ENCODE measurements at regions not wholly inside any gene's neighbourhood (a gene's known extent, or its start where the extent isn't known, plus 50 kb on each side); places are given as distances from the start of the nearest gene placed in this dataset.

DNA sequence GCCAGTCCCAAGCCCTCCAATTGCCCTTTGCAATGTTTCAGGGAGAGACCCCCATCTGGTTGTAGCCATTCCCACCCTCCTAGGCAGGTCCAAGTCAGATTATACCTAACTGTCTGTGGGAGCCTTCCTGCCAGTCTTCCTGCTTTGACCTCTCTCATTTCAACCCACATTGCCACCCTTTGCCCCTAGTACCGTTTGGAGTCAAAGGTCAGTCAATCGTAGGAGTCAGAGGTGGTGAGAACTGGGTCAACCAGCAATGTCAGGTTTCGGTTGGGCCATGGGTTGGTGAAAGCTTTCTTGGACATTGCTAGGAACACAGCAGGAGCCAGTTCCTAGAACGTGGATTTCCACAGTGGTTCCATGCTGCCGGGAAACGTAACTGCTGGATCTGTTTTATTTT is 269.4 kb upstream of the GHITM start:
- DNase-seq (ENCODE audit: low read depth in 3 of 3) = no peak

DNA sequence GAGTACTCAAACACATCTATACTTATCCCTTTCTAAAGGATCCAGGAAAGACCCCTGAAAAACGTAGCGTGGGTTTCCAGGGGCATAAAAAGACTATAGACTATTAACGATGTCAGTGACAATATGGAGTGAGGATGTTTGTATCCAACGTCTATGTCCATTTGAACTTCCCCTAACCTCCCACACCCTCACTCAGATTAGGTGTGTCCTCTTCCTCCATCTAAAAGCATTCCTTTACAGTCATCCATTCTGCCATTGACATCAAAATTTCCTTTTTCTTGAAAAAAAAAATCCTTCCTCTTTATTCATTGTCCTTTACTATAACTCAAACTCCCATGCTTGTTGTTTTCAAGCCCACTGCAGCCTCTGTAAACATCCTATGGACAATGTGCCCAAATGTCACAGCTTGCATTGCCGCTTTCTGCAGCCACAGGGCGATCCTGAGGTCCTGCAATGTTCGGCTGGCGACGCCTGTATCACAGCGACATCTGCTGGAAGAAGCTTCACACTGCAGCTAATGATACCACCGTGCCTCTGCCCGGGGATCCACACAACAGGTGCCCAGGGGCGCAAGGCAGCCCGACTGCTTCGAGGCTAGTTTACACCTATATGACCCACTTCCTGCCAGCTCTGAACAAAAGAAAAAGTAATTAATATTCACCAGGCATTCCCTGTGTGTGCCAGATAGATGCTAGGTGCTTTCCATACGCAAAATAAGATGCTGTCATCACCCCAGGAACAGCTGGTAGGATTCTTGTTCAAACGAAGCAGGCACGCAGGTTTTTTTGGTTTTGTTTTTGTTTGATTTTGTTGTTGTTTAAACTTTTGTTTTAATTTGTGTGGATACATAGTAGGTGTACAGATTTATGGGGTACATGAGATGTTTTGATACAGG is 267.9 kb upstream of the GHITM start:
- DNase-seq (ENCODE audit: low read depth in 3 of 3) = peak; percentile 26 to 54 (median 47)

DNA sequence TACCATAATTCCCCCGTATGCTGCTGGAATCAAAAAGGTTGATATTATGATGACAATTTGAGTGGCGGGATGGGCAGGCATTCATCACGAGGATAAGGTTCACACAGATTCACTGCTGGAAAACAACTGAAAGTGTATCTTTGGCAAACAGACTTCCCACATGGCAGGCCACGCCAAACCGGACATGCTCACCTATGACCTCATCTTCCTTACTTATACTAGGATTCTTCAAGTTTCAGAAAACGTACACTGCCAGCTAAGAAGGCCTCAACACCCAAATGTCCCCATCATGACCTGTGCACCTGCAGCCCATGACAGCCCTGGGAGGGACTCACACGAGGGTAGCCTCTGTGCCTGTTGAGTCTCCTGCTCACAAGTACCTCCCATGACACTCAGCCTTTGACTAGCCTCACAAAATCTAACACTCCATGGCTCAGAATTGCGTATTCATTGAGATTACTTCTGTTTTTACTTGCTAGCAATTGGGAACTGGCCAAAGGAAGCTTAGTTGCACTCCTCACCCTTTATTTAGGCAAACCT is 259.0 kb upstream of the GHITM start:
- no peak for DNase-seq (ENCODE audit: low read depth in 3 of 3)

DNA sequence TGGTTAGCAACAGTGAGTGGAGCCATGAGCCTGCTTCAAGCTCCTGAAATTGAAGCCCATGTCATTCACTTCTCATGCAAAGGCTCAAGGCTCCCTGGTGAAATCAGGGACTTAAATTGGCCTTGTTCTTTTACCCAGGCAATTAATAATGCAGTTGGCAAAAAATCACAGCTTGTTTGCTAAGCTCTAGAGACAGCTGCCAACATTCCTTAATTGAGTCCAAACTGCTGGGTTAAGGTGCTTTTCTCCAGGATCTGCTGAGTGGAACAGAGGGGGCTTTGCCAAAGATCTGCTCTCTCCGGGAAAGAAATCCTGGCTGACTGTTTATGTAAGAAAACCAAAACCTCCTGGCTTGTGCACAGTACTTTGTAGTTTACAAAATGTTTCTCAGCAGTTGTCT is 257.6 kb upstream of the GHITM start:
- DNase-seq (ENCODE audit: low read depth in 3 of 3) = no peak

DNA sequence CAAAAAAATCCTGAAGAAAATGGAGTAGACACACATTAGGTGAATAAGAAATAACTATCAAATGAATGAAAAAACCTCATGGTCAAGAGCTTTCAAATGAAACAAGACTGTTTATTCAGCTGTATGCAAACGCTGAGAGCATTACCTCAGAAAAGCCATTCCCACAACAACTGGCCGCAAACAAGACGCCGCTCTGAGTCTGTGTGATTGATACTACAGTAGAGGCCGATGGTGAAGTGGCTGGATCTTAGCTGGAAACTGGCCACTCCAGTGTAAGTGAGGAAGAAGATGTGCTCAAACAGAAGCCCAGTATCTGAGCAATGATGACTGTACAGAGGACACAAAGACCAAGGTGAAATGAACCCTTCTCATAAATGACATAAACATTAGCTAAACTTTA is 252.4 kb upstream of the GHITM start:
- no peak for DNase-seq (ENCODE audit: low read depth in 3 of 3)

DNA sequence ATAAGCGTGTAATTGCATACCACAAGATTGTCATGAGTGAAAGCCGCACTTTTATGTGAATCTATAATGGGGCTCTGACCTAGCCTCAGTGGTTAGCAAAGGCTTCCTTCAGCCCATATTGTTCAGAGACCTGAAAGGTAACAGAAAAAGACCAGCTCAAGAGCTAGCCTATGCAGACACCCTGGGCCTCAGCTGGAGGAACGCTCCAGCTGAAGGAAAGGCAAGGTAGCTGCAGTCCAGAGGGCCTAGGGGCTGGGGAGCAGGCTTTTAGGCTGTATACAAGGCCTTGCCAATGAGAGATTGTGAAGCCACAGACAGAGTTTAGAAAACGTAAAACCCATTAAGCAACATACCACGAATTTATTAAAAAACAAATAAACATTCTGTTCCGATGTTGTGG is 246.6 kb upstream of the GHITM start:
- DNase-seq (ENCODE audit: low read depth in 3 of 3) = no peak

DNA sequence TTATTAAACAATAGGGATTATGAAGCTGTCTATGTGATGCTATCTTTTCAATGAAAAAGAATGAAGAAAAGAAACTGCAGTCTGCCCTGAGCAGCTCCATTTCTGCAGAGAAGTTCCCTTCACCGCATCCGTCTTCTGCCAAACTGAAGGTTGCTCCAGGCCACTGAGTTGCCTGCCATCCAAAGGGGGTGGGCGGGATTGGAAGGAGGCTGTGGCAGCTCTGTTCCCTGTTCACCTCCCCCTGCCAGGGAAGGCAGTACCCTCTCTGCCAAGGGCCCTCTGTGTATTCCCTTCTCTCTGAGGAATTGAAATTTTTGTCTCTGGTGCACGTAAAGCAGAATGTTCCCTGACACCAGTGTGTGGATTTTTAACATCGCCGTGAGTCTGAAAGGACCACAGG is 243.1 kb upstream of the GHITM start:
- no peak for DNase-seq (ENCODE audit: low read depth in 3 of 3)

DNA sequence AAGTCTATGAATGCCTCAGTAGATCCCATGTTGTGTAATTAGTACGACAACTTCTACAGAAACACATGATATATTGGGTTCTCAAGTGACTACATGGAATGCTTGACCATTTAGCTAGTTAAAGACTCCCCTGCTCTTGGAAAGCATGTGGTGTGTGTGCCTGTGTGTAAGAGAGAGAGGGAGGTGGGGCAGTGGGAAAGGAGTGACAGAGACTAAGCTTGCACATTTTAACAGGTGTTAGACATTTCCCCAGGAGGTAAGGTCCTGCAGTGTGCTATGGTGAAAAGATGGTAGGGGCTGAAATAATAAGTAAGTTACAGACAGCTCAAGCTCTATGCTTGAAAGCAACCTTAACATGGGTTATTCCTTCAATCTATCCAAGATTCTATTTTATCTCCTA is 241.7 kb upstream of the GHITM start:
- DNase-seq (ENCODE audit: low read depth in 3 of 3) = no peak

DNA sequence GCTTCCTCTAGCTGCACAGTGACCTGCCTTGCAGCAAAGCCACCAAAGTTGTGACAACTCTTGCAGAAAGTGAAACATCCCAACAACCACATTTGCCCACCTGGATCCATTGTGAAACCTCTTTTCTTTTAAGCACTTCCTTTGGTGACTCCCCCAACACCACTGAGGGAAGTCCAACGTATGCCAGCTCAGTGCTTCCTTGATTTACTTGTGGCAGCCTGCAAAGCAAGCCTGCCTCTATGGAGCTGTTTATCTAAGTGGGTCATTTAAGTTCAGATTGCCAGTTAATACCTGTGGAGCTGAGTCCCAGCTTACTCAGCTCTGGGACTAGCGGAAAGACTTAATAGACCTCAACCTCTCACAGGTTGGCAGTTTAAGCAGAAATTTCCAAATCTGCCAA is 230.8 kb upstream of the GHITM start:
- no peak for DNase-seq (ENCODE audit: low read depth in 3 of 3)

DNA sequence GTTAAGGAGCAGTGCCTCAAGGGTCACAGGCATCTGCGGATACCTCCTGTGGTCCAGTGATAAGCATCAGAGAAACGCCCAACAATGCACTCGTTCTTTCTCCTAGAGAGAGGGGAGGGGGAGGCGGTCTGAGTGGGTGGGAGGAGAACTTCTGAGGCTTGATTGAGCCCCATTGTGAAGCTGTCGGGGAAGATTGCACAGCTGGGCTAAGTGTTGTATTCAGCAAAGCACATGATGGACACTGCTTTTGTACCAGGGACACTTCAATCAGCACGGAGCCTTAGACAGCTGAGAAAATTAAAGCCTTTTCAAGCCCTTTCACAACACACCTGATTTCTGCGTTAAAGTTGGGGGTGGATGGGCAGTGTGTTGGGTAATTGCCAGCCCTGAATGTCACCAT is 230.3 kb upstream of the GHITM start:
- no peak for DNase-seq (ENCODE audit: low read depth in 3 of 3)

DNA sequence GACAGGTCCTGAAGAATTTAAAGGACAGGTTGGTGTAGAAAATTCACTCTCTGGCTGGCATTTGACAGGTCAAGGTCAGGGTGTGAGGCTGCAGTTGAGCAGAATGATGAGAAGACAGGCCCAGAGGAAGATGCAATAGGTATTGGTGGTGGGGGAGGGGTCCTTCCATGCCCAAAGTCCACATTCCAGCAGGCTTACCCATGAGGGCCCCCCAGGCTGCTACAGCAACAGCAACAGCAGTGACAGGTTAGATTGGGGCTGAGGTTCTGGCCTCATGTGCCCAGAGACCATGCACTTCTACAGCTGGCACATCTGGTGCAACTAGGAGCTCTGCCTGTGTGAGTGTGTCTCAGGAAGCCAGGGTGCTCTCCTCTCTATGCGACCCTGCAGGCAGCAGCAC is 223.5 kb upstream of the GHITM start:
- DNase-seq (ENCODE audit: low read depth in 3 of 3) = no peak

DNA sequence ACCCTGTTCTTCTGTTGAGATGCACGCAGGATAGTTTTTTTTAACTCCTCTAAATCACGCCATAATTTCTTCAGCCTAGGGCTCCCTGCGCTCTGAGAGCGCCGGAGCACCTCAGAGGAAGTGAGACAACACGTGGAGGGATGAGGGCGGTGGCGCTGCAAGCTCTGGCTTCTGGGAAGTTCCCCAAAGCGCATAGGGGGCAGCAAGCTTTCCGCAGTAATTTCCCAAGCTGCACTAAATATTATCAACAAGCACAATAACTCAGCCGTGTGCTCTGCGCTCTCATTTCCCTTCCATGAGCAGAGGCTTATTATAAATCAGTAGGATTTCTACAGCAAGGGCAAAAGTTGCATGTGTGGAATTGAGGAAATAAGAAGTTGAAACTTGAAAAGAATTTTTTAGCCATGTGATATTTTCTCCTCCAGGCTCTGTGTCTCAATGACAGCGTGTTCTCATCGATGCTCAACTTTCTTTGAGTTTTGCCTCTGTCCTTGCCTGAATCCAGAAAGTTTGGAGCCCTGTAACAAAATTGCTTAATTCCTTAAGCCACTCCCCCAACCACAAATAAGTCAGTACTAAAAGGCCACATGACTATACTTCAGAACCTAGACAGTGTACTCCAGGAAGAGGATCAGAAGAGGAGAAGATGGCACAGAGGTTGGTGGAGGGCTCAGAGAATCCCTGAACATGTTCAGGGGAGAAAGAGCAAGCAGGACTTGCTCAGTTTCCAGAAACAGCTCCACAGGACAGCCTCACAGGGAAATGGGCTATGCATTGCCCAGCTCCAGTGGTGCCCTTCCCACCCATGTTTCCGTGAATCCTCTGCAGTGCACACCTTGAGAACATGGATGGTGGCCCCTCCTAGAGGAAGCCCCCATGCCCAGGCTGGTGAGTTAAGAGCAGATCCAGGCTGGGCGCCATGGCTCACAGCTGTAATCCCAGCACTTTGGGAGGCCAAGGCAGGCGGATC is 221.5 kb upstream of the GHITM start:
- DNase-seq (ENCODE audit: low read depth in 3 of 3) = no peak

DNA sequence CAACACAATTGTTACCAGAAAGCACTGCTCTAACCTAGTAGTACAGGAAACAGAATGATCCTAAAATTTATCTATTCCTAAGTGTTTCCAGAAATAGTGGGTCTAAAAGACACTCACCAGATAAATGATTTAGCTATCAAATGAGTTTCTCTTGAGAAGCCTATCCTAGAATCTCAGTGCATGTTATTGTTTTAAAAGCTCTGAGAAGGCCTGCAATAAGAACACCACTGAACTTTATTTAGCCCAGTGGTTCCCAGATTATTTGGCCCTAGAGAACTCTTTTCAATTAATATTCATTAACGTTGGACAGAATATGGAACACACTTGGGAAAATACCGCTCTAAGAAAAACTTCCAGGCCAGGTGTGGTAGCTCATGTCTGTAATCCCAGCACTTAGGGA is 220.1 kb upstream of the GHITM start:
- DNase-seq (ENCODE audit: low read depth in 3 of 3) = no peak

DNA sequence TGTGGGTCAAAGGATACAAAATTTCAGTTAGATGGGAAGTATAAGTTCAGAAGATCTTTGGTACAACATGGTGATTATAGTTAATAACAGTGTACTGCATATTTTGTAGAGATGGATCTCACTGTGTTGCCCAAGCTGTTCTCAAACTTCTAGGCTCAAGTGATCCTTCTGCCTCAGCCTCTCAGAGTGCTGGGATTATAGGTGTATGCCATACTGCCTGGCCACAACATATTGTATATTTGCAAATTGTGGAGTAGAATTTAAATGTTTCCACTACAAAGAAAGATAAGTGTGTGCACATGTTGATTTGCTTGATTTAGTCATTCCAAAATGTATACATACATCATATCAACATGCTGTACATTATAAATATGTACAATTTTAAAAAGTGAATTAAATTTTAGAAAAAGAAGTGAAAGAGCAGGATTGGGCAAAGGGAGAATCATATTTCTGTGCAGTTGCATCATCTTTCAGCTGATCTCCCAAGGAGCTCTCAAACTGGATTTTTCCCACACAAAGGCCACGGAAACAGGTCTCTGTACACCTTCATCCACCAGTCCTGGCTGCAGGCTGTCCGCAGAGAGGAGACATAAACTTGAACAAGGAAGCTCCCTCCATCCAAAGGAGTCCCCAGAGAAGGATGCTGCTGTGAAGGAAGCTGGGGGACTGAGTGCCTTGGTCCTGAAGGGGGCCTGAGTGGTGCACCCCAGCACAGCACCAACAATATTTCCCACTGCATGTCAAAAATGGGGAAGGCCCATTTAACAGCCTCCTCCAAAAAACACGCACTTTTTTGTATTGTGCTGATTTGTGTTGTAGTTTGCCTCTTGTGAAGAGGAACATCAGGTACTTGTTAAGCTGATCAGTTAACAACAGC is 217.1 kb upstream of the GHITM start:
- no peak for DNase-seq (ENCODE audit: low read depth in 3 of 3)

DNA sequence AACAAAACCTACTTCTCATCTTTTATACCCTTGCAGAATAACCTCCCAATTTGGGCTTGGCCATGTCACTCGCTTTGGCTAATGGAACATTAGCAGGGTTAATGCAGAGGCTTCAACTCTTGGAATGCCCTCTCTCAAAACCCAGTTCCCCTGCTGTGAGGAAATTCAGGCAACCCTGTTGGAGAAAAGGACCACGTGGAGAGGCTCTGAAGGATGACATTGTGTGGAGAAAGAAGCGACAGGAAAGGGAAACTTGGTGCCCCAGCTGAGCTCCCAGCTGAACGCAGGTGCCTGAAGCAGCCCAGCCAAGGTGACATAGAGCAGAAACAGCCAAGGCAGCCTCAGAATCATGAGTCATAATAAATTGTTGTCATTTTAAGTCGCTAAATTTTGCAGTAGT is 214.2 kb upstream of the GHITM start:
- DNase-seq (ENCODE audit: low read depth in 3 of 3) = no peak

DNA sequence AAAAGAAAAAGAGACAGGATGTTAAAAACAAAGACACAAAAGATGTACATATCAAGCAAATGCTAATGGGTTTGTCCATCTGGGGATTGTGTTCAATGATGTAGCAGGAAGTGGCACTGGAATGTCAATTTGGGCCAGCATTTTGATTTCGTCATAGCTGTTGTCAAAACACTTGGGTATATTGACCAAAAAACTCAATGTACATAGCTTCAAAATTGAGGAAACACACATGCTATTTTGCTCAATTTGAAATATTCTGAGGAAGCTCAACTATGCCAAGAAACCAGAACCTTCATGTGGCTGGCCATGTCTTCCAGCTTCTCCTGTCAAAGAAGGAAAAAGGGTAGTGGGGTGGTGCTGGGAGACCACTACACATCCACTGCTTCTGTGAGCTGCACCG is 212.7 kb upstream of the GHITM start:
- DNase-seq (ENCODE audit: low read depth in 3 of 3) = no peak

DNA sequence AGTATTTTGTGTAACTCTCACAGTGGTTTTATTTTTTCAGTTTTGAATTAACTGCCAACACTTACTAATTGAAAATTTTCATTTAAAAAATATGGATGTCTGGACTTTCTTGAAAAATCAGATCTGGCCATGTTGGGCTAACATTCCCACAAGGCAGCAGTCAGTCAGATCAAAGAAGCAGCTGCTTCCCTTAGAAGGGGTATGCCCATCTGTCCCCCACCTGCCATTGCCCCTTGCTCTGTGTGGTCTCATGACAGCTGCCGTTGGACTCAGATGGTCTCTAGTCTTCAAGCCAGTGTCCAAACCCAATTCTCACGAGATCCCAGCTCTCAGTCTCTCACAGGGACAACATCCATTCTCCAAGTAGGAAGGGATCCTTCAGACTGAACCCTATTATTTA is 212.1 kb upstream of the GHITM start:
- no peak for DNase-seq (ENCODE audit: low read depth in 3 of 3)

DNA sequence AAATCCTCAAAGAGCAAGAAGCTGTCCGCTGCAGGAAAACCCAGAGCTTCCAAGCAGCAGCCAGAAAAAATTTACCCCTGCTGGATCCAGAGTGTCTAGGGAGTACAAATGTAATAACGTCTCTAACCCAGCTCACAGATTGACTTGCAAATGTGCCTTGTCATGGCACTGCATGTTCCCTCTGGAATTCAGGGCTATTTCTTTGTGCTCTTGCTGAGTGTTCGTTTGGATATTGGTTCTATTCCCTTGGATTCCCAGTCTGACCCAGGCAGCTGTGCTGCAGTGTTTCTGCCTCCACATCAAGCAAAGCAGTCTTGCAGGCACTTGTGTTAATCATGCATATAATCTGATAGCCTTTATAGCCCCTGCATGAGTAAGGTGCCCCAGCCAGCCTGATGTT is 209.9 kb upstream of the GHITM start:
- no peak for DNase-seq (ENCODE audit: low read depth in 3 of 3)

DNA sequence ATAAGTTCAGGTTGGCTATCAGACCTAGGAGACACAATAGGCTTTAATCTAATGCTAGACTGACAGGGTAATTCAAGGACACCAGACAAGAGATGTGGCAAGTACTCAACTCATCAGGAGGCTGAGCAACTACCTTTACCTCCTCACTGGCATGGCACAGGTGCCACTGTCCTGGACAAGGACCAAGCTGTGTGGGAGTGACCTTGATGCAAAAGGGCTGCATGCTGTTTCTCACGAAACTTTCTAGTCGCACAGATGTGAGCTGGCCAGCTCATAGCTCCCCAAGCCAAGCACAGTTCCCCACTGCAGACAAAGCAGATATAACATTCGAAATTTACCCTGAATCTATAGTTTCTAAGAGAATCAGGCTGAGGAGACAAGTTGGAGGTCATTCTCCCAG is 207.6 kb upstream of the GHITM start:
- no peak for DNase-seq (ENCODE audit: low read depth in 3 of 3)

DNA sequence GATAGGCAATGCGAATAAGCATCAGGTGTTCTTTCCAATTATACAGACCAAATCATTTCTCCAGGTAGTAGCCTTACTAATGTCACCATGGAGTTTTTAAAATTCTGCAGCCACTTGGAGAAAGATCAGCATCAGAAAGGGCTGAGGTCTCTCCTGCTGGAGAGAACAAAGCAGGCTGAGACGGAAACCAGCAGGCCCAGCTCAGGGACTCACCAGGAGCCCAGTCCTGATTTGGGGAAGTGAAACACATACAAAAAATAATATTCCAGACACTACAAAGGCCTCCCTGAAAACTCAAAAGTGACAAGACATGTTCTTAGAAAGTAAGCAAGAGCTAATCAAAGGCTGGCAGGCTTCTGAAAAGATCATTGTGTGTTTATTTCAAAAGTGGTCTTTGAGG is 207.1 kb upstream of the GHITM start:
- DNase-seq (ENCODE audit: low read depth in 3 of 3) = no peak

DNA sequence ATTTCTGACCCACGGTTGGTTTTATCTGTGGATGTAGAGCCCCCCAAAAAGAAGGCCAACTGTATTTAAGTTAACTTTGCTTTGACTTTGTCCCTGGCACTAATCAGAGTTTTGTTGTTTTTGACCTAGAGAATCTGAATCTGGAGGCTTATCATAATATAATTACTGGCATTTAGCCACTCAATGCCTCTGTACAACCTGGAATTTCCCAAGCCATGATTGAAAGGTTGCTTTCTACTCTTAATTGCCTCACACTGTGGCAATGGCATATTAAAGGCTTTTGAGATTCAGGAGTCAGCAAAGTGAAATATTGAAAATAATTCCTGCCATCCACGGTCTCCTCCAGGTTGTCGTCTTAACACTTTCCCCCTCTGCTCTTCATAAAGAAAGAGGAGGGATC is 205.2 kb upstream of the GHITM start:
- no peak for DNase-seq (ENCODE audit: low read depth in 3 of 3)
